RKO (cell line): ENCODE measurements at regions not wholly inside any gene's neighbourhood (a gene's known extent, or its start where the extent isn't known, plus 50 kb on each side); places are given as distances from the start of the nearest gene placed in this dataset.
"Not testable (repeated sequence)": the region's sequence is repeated elsewhere in the genome, so short reads cannot be mapped to it uniquely, and the experiment has no call there.

Source experiments
- DNase-seq: peaks from one replicate; pipeline ENCODE4 v3.0.0-alpha.2; 2016; ENCODE audit warnings: low spot score

- no peak for DNase-seq
Measured at GRCh38 chr7:53238021-53238605, 202.7 kb downstream of the POM121L12 start.

- DNase-seq: not testable (repeated sequence)
Measured at GRCh38 chr7:53239151-53239550, 203.7 kb downstream of the POM121L12 start.

- DNase-seq: no peak
Measured at GRCh38 chr7:53245721-53246120, 210.3 kb downstream of the POM121L12 start.

GRCh38 chr7:53246957-53247356 is 211.5 kb downstream of the POM121L12 start:
- DNase-seq: peak; percentile 1

- no peak for DNase-seq
Measured at GRCh38 chr7:53252539-53252938, 217.1 kb downstream of the POM121L12 start.

- no peak for DNase-seq
Measured at GRCh38 chr7:53272081-53272480, 236.6 kb downstream of the POM121L12 start.

GRCh38 chr7:53281312-53281711 is 245.9 kb downstream of the POM121L12 start:
- no peak for DNase-seq

- no peak for DNase-seq
Measured at GRCh38 chr7:53292341-53292740, 256.9 kb downstream of the POM121L12 start.

GRCh38 chr7:53302496-53303246 is 267.2 kb downstream of the POM121L12 start:
- no peak for DNase-seq

GRCh38 chr7:53303781-53304180 is 268.3 kb downstream of the POM121L12 start:
- no peak for DNase-seq

- DNase-seq: peak; percentile 0
Measured at GRCh38 chr7:53306846-53307245, 271.4 kb downstream of the POM121L12 start.

GRCh38 chr7:53311205-53311604 is 275.8 kb downstream of the POM121L12 start:
- DNase-seq: no peak

GRCh38 chr7:53315981-53316380 is 280.5 kb downstream of the POM121L12 start:
- DNase-seq: no peak

GRCh38 chr7:53318566-53318965 is 283.1 kb downstream of the POM121L12 start:
- no peak for DNase-seq

GRCh38 chr7:53325061-53325460 is 289.6 kb downstream of the POM121L12 start:
- no peak for DNase-seq

- DNase-seq: no peak
Measured at GRCh38 chr7:53326634-53327033, 291.2 kb downstream of the POM121L12 start.

GRCh38 chr7:53336105-53336668 is 300.8 kb downstream of the POM121L12 start:
- DNase-seq: no peak

GRCh38 chr7:53340220-53340619 is 304.8 kb downstream of the POM121L12 start:
- no peak for DNase-seq

- DNase-seq: peak; percentile 7
Measured at GRCh38 chr7:53350241-53350640, 314.8 kb downstream of the POM121L12 start.

GRCh38 chr7:53351681-53352080 is 316.2 kb downstream of the POM121L12 start:
- DNase-seq: no peak

- DNase-seq: no peak
Measured at GRCh38 chr7:53358269-53358668, 322.8 kb downstream of the POM121L12 start.

- DNase-seq: peak; percentile 9
Measured at GRCh38 chr7:53383131-53383530, 347.7 kb downstream of the POM121L12 start.

GRCh38 chr7:53385239-53385638 is 349.8 kb downstream of the POM121L12 start:
- not testable (repeated sequence) for DNase-seq
